ENCODE measurements at regions not wholly inside any gene's neighbourhood (a gene's known extent, or its start where the extent isn't known, plus 50 kb on each side); places are given as distances from the start of the nearest gene placed in this dataset.

GRCh38 chr15:79513940-79514339 is 81.8 kb downstream of the MINAR1 start:
- TF ChIP-seq CTCF (IDR thresholded peaks at IDR 0.05): no peak
- TF ChIP-seq POLR2A (IDR thresholded peaks at IDR 0.05): no peak
